ENCODE measurements at regions not wholly inside any gene's neighbourhood (a gene's known extent, or its start where the extent isn't known, plus 50 kb on each side); places are given as distances from the start of the nearest gene placed in this dataset.

- DNase-seq (ENCODE audit: low read depth in 4 of 4, low spot score in 3 of 4) = peak; percentile 83 to 86 (median 84)
Observed at GRCh38 chr19:27793644-27794493, 1419.1 kb downstream of the UQCRFS1 start.

- peak; percentile 55 to 60 (median 58) for DNase-seq (ENCODE audit: low read depth in 4 of 4, low spot score in 3 of 4)
Observed at GRCh38 chr19:27793128-27793643, 1419.8 kb downstream of the UQCRFS1 start.

DNA sequence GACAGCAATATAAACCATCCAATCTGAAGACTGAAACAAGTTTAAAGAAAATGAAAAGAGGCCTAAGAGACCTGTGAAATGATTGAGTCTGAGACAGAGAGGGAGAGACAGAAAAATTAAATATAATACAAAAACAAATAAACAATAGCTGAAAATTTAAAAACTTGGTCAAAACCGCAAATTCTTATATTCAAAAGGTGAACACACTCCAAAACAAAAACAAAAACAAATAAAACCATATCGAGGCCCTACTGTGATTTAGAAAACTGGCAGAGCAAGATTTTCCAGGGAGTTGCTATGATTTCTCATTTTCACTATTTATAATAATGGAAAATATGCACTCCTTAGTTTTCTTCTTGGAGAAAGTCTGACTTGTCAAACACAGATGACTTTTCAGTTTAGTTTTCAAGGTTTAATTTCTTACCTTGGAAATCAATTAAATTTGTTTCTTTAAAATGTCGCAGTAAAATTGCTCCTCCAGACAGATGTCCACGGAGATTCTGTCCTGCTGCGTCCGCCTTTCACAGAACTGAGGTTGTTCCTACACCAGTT is 1420.3 kb downstream of the UQCRFS1 start:
- no peak for DNase-seq (ENCODE audit: low read depth in 4 of 4, low spot score in 3 of 4)

DNA sequence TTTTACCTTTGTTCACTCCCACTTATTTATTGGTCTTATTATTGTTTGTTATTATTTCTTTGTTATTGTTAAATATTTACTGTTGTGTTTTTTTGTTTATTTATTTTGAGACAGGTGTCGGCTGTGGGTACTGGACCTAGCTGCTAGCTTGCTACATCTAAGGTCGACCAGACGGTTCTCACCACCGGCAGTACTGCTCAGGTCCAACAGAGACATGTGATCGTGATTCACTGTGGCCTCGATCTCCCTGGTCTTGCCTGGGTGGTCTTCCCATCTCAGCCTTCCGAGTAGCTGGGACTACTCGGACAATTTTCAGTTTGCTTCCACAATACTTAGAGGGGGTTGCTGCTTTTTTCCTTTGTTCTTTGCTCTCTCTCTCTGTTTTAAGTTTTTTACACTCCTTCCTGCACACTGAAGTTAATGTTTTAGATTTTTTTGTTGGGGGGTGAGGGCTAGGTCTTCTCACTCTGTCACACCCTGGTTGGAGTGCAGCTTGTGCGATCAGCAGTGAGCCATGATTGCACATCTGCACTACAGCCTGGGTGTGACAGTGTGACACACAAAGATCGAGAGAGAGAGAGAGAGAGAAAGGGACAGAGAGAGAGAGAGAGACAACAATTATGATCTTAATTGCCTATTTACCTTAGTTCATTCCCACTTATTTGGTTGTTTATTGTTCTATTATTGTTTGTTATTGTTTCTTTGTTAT is 1432.4 kb downstream of the UQCRFS1 start:
- DNase-seq (ENCODE audit: low read depth in 4 of 4, low spot score in 3 of 4) = no peak

- no peak for DNase-seq (ENCODE audit: low read depth in 4 of 4, low spot score in 3 of 4)
Observed at GRCh38 chr19:27779954-27780353, 1433.0 kb downstream of the UQCRFS1 start.

DNA sequence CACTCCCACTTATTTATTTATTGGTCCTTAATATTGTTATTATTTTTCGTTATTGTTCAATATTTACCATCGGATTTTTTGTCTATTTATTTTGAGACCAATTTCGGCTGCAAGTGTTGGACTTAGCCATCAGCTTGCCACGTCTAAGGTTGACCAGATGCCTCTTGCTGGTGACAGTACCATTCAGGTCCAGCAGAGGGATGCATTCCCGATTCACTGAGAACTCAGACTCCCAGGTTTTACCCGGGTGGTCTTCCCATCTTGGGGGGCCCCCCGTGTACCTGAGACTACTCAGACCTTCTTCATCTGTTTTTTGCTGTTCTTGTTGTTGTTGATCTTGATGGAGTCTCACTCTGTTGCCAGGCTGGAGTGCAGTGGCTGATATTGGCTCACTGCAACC is 1435.2 kb downstream of the UQCRFS1 start:
- DNase-seq (ENCODE audit: low read depth in 4 of 4, low spot score in 3 of 4) = no peak

- no peak for DNase-seq (ENCODE audit: low read depth in 4 of 4, low spot score in 3 of 4)
Observed at GRCh38 chr19:27777242-27777641, 1435.7 kb downstream of the UQCRFS1 start.

DNA sequence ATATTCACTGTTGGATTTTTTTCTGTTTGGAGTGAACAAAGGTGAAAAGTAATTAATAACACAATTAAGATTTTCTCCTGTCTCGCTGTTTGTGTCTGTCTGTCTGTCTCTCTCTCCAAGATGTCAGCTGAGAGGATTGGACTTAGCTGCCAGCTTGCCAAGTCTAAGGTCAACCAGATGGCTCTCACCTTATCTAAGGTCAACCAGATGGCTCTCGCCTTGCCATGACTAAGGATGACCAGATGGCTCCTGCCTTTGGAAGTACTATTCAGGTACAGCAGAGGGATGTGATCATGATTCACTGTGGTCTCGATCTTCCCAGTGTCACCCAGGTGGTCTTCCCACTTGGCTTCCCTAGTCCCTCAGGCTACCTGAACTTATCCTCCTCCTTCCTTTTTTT is 1436.4 kb downstream of the UQCRFS1 start:
- no peak for DNase-seq (ENCODE audit: low read depth in 4 of 4, low spot score in 3 of 4)

DNA sequence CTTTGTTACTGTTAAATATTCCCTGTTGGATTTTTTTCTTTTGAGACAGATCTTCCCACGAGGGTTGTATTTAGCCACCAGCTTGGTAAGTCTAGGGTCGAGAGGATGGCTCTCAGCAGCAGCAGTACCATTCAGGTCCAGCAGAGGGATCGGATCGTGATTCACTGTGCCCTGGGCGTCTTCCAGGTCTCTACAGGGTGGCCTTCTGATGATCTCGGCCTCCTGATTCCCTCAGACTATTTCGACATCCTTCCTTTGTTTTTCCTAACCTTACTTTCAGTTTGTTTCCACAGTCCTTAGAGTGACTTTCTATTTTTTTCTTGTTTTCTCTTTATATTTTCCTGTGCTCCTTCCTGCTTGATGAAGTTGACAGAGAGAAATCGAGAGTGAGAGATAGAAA is 1436.9 kb downstream of the UQCRFS1 start:
- no peak for DNase-seq (ENCODE audit: low read depth in 4 of 4, low spot score in 3 of 4)

- DNase-seq (ENCODE audit: low read depth in 4 of 4, low spot score in 3 of 4) = no peak
Observed at GRCh38 chr19:27775395-27775794, 1437.6 kb downstream of the UQCRFS1 start.

DNA sequence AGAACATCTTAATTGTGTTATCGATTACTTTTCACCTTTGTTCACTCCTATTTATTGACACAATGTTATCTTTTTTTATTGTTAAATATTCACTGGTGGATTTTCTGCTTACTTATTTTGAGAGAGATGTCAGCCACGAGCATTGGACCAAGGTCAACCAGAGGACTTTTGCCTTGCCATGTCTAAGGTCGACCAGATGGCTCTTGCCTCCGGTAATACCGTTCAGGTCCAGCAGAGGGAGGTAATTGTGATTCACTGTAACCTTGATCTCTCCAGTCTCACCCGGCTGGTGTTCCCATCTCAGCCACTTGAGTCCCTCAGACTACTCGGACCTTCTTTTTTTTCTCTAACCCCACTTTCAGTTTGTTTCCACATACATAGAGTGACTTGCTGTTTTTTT is 1438.1 kb downstream of the UQCRFS1 start:
- no peak for DNase-seq (ENCODE audit: low read depth in 4 of 4, low spot score in 3 of 4)

- no peak for DNase-seq (ENCODE audit: low read depth in 4 of 4, low spot score in 3 of 4)
Observed at GRCh38 chr19:27774337-27774736, 1438.6 kb downstream of the UQCRFS1 start.

- no peak for DNase-seq (ENCODE audit: low read depth in 4 of 4, low spot score in 3 of 4)
Observed at GRCh38 chr19:27773318-27774094, 1439.4 kb downstream of the UQCRFS1 start.

DNA sequence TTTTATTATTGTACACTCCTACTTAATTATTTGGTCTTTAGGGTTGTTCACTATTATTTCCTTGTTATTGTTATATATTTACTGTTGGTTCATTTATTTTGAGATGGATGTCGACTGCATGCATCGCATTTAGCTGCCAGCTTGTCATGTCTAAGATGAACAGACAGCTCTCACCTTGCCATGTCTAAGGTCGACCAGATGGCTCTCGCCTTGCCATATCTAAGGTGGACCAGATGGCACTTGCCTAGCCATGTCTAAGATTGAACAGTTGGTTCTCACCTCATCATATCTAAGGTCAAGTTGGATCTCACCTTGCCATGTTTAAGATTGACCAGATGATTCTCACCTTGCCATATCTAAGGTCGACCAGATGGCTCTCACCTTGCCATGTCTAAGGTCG is 1440.9 kb downstream of the UQCRFS1 start:
- DNase-seq (ENCODE audit: low read depth in 4 of 4, low spot score in 3 of 4) = no peak

DNA sequence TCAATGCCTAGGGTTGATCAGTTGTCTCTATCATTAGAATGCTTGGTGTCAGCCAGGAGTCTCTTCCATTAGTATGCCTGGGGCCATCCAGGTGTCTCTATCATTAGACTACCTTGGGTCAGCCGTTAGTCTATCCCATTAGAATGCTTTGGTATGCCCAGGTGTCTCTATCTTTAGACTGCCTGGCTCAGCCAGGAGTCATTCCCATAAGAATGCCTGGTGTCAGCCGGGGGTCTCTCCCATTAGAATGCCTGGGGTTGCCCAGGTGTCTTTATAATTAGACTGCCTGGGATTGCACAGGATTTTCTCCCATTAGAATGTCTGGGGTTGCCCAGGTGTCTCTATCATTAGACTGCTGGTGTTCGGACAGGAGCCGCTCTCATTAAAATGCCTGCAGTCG is 1442.9 kb downstream of the UQCRFS1 start:
- no peak for DNase-seq (ENCODE audit: low read depth in 4 of 4, low spot score in 3 of 4)

DNA sequence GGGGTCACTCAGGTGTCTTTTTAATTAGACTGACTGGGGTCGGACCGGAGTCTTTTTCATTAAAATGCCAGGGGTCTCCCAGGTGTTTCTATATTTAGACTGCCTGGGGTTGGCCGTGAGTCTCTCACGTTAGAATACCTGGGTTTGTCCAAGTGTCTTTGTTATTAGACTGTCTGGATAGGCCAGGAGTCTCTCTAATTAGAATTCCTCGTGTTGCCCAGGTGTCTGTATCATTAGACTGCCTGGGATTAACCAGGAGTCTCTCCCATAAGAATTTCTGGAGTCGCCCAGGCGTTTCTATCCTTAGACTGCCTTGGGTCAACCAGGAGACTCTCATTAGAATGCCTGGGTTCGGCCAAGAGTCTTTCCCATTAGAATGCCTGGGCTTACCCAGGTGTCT is 1445.7 kb downstream of the UQCRFS1 start:
- no peak for DNase-seq (ENCODE audit: low read depth in 4 of 4, low spot score in 3 of 4)

- DNase-seq (ENCODE audit: low read depth in 4 of 4, low spot score in 3 of 4) = no peak
Observed at GRCh38 chr19:27765912-27766725, 1446.8 kb downstream of the UQCRFS1 start.

- DNase-seq (ENCODE audit: low read depth in 4 of 4, low spot score in 3 of 4) = no peak
Observed at GRCh38 chr19:27765397-27765796, 1447.6 kb downstream of the UQCRFS1 start.

DNA sequence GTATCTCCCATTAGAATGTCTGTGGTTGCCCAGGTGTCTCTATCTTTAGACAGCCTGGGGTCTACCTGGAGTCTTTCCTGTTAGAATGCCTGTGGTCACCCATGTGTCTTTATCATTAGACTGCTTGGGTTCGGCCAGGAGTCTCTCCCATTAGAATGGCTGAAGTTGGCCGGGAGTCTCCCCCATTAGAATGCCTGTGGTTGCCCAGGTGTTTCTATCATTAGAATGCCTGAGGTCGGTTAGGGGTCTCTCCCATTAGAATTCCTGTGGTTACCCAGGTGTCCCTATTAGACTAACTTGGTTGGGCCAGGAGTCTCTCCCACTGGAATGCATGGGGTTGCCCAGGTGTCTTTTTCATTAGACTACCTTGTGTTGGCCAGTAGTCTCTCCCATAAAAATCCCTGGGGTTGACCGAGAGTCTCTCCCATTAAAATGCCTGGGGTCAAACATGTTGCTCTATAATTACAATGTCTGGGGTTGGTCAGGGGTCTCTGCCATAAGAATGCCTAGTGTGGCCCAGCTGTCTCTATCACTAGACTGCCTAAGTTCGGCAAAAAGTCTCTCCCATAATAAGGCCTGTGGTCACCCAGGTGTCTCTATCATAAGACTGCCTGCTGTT is 1448.7 kb downstream of the UQCRFS1 start:
- DNase-seq (ENCODE audit: low read depth in 4 of 4, low spot score in 3 of 4) = no peak
